T-cell (primary cell): ENCODE measurements at regions not wholly inside any gene's neighbourhood (a gene's known extent, or its start where the extent isn't known, plus 50 kb on each side); places are given as distances from the start of the nearest gene placed in this dataset.

Experiments used
- ATAC-seq, 4 experiments: fragments of 200-7000 bp in 3 of 4; fragments of 150-1000 bp in 1 of 4; cut with Tn5 transposase; replicated peaks in 1 of 4; 1 replicate in 3 of 4; 2 replicates in 1 of 4; pipeline ENCODE4 v1.10.0; 2021; ENCODE audit warnings: moderate library complexity in 3 of 4, mild to moderate bottlenecking in 2 of 4, moderate number of reproducible peaks in 1 of 4
- CTCF ChIA-PET, 2 donors: fragments of 300-600 bp; sonication (Branson Sonifier 250); formaldehyde crosslinking; loops; one replicate each; lab custom pipeline; 2022; ENCODE audit warnings: antibody characterized with exemption in 2 of 2; lab: Charles Lee
- POLR2A ChIA-PET, 2 donors: fragments of 300-600 bp; sonication (Branson Sonifier 250); formaldehyde crosslinking; loops; one replicate each; lab custom pipeline; 2022; ENCODE audit warnings: antibody characterized with exemption in 2 of 2; lab: Charles Lee
- DNase-seq, 35 experiments: peaks; one replicate each; pipeline versions ENCODE4 v3.0.0 to v3.0.0-alpha.2; 2013 to 2023
- H3K27ac ChIP-seq: one replicate; pipeline ENCODE4 v1.5.1; 2013; ENCODE audit warnings: low read length
- H3K27me3 ChIP-seq, 2 experiments: replicated peaks in 1 of 2; 1 replicate in 1 of 2; 2 replicates in 1 of 2; pipeline versions ENCODE4 v1.6.1 to v1.7.0; 2013; ENCODE audit warnings: low read length in 1 of 2, mixed read lengths in 1 of 2; ENCODE audit not compliant: control insufficient read depth in 2 of 2, insufficient read depth in 2 of 2; ENCODE audit errors: extremely low read depth in 1 of 2
- H3K36me3 ChIP-seq, 2 donors: 1 replicate in 1 of 2; 2 replicates in 1 of 2; pipeline versions ENCODE4 v1.6.1 to v1.7.0; 2013; ENCODE audit warnings: low read length in 1 of 2; ENCODE audit not compliant: control insufficient read depth in 2 of 2, insufficient read depth in 1 of 2; ENCODE audit errors: extremely low read depth in 1 of 2
- H3K4me1 ChIP-seq, 2 experiments: 1 replicate in 1 of 2; 2 replicates in 1 of 2; pipeline versions ENCODE4 v1.6.1 to v1.7.0; 2013; ENCODE audit warnings: low read length in 2 of 2, mixed read lengths in 1 of 2; ENCODE audit not compliant: insufficient read depth in 2 of 2, control insufficient read depth in 1 of 2; ENCODE audit errors: extremely low read depth in 1 of 2
- H3K4me3 ChIP-seq, 2 donors: 1 replicate in 1 of 2; 2 replicates in 1 of 2; pipeline versions ENCODE4 v1.5.1 to v1.7.0; 2013; ENCODE audit warnings: mild to moderate bottlenecking in 2 of 2, low read length in 1 of 2, moderate library complexity in 1 of 2; ENCODE audit not compliant: control insufficient read depth in 1 of 2; ENCODE audit errors: extremely low read depth in 1 of 2
- H3K9me3 ChIP-seq: 2 replicates; pipeline ENCODE4 v1.7.0; 2013
- H3K27ac Mint-ChIP-seq, 2 donors: one replicate each; pipeline ENCODE4 v1.8.0; 2020 to 2021; ENCODE audit warnings: mild to moderate bottlenecking in 2 of 2, mixed read lengths in 2 of 2
- H3K27me3 Mint-ChIP-seq, 2 donors: one replicate each; pipeline ENCODE4 v1.8.0; 2021 to 2022; ENCODE audit warnings: mixed read lengths in 2 of 2
- H3K36me3 Mint-ChIP-seq: one replicate; pipeline ENCODE4 v1.8.0; 2021; ENCODE audit warnings: mixed read lengths
- H3K4me1 Mint-ChIP-seq, 3 donors: one replicate each; pipeline ENCODE4 v1.8.0; 2020 to 2022; ENCODE audit warnings: mixed read lengths in 3 of 3, mild to moderate bottlenecking in 1 of 3
- H3K4me3 Mint-ChIP-seq, 3 donors: one replicate each; pipeline ENCODE4 v1.8.0; 2020 to 2022; ENCODE audit warnings: mild to moderate bottlenecking in 3 of 3, mixed read lengths in 3 of 3, moderate library complexity in 3 of 3
- H3K9me3 Mint-ChIP-seq, 3 donors: one replicate each; pipeline ENCODE4 v1.8.0; 2020 to 2022; ENCODE audit warnings: mixed read lengths in 3 of 3
- WGBS: methylation state at CpG from one replicate; pipeline ENCODE4 v1.1.5; 2013; ENCODE audit warnings: missing lambda C conversion rate; ENCODE audit not compliant: insufficient coverage; 5-methylcytosine and 5-hydroxymethylcytosine counted together

- H3K4me1 Mint-ChIP-seq, result no peaks in the 10 kb centered on the region
- Histone ChIP-seq H3K27me3 (no peaks in the 10 kb centered on the region), H3K27ac (no peak overlapping the region), H3K9me3 (no peaks in the 10 kb centered on the region), H3K4me3 (no peak overlapping the region), H3K36me3 (no peaks in the 10 kb centered on the region), H3K4me1 (no peaks in the 10 kb centered on the region)
- ChIA-PET POLR2A (interaction anchor here in 1 of 2 donors (0.5 kb wide), 1 partner anchor 26 kb away, joined by 6 read pairs; no protein-coding TSS in a partner anchor), CTCF (no interaction called here)
- no peaks in the 10 kb centered on the region for H3K36me3 Mint-ChIP-seq
- H3K27ac Mint-ChIP-seq, result no peak overlapping the region
- no peak overlapping the region for H3K4me3 Mint-ChIP-seq
- no peak for ATAC-seq
- no CpG with 5 or more reads among the region's 1 CpG for WGBS
- peaks cover 7 to 25% (median 15%) of the 10 kb centered on the region in 3 donors for H3K9me3 Mint-ChIP-seq
- H3K27me3 Mint-ChIP-seq, result no peaks in the 10 kb centered on the region
- DNase-seq, result no peak
Observed at GRCh38 chr2:123864416-123864815, 160.7 kb upstream of the CNTNAP5 start.

GRCh38 chr2:123870206-123870880 is 154.7 kb upstream of the CNTNAP5 start:
- Mint-ChIP-seq H3K9me3 (peaks cover 6 to 13% (median 7%) of the 10 kb centered on the region in 3 donors), H3K27ac (no peak overlapping the region), H3K36me3 (no peaks in the 10 kb centered on the region), H3K27me3 (no peaks in the 10 kb centered on the region), H3K4me1 (no peaks in the 10 kb centered on the region), H3K4me3 (no peak overlapping the region)
- POLR2A ChIA-PET, result no interaction called here
- no peaks in the 10 kb centered on the region for H3K36me3 ChIP-seq
- H3K4me3 ChIP-seq, result no peak overlapping the region
- ATAC-seq (no peak), DNase-seq (no peak)
- H3K27me3 ChIP-seq, result no peaks in the 10 kb centered on the region
- H3K4me1 ChIP-seq, result no peaks in the 10 kb centered on the region
- CTCF ChIA-PET, result interaction anchor here in 1 of 2 donors (0.6 kb wide), 1 partner anchor 166 kb away, joined by 3 read pairs; no protein-coding TSS in a partner anchor
- 56% methylated on average over 3 of the region's 6 CpGs for WGBS
- H3K27ac ChIP-seq, result no peak overlapping the region
- no peaks in the 10 kb centered on the region for H3K9me3 ChIP-seq

DNA sequence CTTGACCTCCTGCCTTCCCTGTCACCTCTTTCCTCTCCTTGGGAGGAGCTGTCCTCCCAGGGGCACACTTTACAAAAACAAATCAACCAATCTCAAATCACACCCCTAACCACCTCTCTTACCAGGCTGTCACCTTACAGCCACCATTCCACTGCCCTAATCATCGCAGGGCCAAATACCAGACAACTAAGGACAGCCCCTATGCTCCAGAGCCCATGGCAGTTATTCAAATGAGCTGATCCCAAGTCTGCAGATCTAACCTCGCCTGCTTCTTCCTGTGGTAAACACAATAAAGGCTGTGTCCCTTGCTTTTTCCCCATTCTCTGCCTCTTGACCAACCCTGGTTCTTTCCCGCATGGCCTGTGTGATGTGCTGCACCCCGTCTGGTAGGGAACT is 154.2 kb upstream of the CNTNAP5 start:
- Mint-ChIP-seq H3K4me3 (no peak overlapping the region), H3K27me3 (no peaks in the 10 kb centered on the region), H3K4me1 (no peaks in the 10 kb centered on the region), H3K9me3 (peaks cover 7 to 17% (median 10%) of the 10 kb centered on the region in 3 donors), H3K27ac (no peak overlapping the region), H3K36me3 (no peaks in the 10 kb centered on the region)
- ChIA-PET CTCF (no interaction called here), POLR2A (no interaction called here)
- H3K4me1 ChIP-seq, result no peaks in the 10 kb centered on the region
- no peak for ATAC-seq
- no peaks in the 10 kb centered on the region for H3K36me3 ChIP-seq
- H3K4me3 ChIP-seq, result no peak overlapping the region
- DNase-seq, result no peak
- no peaks in the 10 kb centered on the region for H3K27me3 ChIP-seq
- no peaks in the 10 kb centered on the region for H3K9me3 ChIP-seq
- no peak overlapping the region for H3K27ac ChIP-seq
- WGBS, result 72% methylated on average over 3 of the region's 4 CpGs

DNA sequence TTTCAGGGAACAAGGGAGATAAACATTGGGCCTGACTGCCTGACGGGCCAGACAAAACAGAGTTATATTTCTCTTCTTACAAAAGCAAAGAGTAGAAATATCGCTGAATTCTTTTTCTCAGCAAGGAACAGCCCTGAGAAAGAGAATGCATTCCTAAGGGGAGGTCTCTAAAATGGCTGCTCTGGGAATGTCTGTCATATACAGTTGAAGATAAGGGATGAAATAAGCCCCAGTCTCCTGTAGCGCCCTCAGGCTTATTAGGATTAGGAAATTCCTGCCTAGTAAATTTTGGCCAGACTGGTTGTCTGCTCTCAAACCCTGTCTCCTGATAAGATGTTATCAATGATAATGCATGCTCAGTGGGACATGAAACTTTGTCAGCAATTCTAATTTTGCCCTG is 134.9 kb upstream of the CNTNAP5 start:
- H3K9me3 ChIP-seq, result no peaks in the 10 kb centered on the region
- CTCF ChIA-PET, result no interaction called here
- peaks cover 31 to 63% (median 34%) of the 10 kb centered on the region in 3 donors for H3K9me3 Mint-ChIP-seq
- POLR2A ChIA-PET, result no interaction called here
- H3K36me3 Mint-ChIP-seq, result no peaks in the 10 kb centered on the region
- no peaks in the 10 kb centered on the region for H3K27me3 ChIP-seq
- no peak overlapping the region for H3K27ac Mint-ChIP-seq
- DNase-seq, result no peak
- no peak overlapping the region for H3K4me3 ChIP-seq
- no peak overlapping the region for H3K27ac ChIP-seq
- 100% methylated on average over 1 of the region's 3 CpGs for WGBS
- H3K4me1 ChIP-seq, result no peaks in the 10 kb centered on the region
- no peaks in the 10 kb centered on the region for H3K4me1 Mint-ChIP-seq
- H3K4me3 Mint-ChIP-seq, result no peak overlapping the region
- H3K36me3 ChIP-seq, result no peaks in the 10 kb centered on the region
- no peaks in the 10 kb centered on the region for H3K27me3 Mint-ChIP-seq
- ATAC-seq, result no peak

DNA sequence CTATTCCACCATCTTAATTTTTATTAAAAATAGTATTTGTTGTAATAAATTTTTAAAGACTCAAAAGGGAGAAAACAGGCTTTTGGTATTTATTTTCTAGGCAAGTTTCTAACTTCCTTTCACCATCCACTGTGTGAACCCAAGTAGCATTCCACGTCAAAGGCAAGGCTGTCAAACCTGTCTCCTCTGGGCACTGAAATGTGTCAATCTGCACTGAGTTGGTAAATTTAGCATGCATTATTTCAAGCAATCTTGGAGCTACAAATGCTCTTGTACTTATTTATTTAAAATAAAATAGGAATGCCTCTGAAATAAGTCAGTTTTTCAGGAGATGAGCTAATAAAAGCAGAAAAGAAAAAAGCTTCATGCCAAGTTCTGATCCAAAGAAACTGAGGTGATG is 130.9 kb upstream of the CNTNAP5 start:
- H3K9me3 Mint-ChIP-seq, result peaks cover 26 to 64% (median 37%) of the 10 kb centered on the region in 3 donors
- no peaks in the 10 kb centered on the region for H3K36me3 Mint-ChIP-seq
- ChIA-PET POLR2A (no interaction called here), CTCF (no interaction called here)
- DNase-seq (no peak), ATAC-seq (no peak)
- Histone ChIP-seq H3K27ac (no peak overlapping the region), H3K27me3 (no peaks in the 10 kb centered on the region), H3K9me3 (no peaks in the 10 kb centered on the region), H3K4me3 (no peak overlapping the region), H3K36me3 (no peaks in the 10 kb centered on the region), H3K4me1 (no peaks in the 10 kb centered on the region)
- WGBS, result no CpG with 5 or more reads among the region's 1 CpG
- no peak overlapping the region for H3K27ac Mint-ChIP-seq
- H3K4me1 Mint-ChIP-seq, result no peaks in the 10 kb centered on the region
- no peaks in the 10 kb centered on the region for H3K27me3 Mint-ChIP-seq
- no peak overlapping the region for H3K4me3 Mint-ChIP-seq

GRCh38 chr2:123895651-123896050 is 129.4 kb upstream of the CNTNAP5 start:
- no peaks in the 10 kb centered on the region for H3K27me3 Mint-ChIP-seq
- H3K9me3 ChIP-seq, result no peaks in the 10 kb centered on the region
- no peaks in the 10 kb centered on the region for H3K4me1 ChIP-seq
- peaks cover 23 to 62% (median 34%) of the 10 kb centered on the region in 3 donors for H3K9me3 Mint-ChIP-seq
- H3K27ac ChIP-seq, result no peak overlapping the region
- ATAC-seq (no peak), DNase-seq (no peak)
- H3K36me3 Mint-ChIP-seq, result no peaks in the 10 kb centered on the region
- H3K27me3 ChIP-seq, result no peaks in the 10 kb centered on the region
- ChIA-PET CTCF (no interaction called here), POLR2A (no interaction called here)
- H3K4me3 ChIP-seq, result no peak overlapping the region
- H3K4me1 Mint-ChIP-seq, result no peaks in the 10 kb centered on the region
- no peaks in the 10 kb centered on the region for H3K36me3 ChIP-seq
- H3K4me3 Mint-ChIP-seq, result no peak overlapping the region
- H3K27ac Mint-ChIP-seq, result no peak overlapping the region
- no CpG with 5 or more reads among the region's 2 CpGs for WGBS
